GM18519 (cell line): ENCODE measurements at regions not wholly inside any gene's neighbourhood (a gene's known extent, or its start where the extent isn't known, plus 50 kb on each side); places are given as distances from the start of the nearest gene placed in this dataset.
"Not testable (repeated sequence)": the region's sequence is repeated elsewhere in the genome, so short reads cannot be mapped to it uniquely, and the experiment has no call there.

ENCODE experiments used
- ATAC-seq: cut with Tn5 transposase; IDR thresholded peaks from one replicate; pipeline ENCODE4 v1.9.1; 2021; ENCODE audit warnings: mild to moderate bottlenecking, moderate library complexity; ENCODE audit not compliant: unreplicated experiment, low FRiP score

DNA sequence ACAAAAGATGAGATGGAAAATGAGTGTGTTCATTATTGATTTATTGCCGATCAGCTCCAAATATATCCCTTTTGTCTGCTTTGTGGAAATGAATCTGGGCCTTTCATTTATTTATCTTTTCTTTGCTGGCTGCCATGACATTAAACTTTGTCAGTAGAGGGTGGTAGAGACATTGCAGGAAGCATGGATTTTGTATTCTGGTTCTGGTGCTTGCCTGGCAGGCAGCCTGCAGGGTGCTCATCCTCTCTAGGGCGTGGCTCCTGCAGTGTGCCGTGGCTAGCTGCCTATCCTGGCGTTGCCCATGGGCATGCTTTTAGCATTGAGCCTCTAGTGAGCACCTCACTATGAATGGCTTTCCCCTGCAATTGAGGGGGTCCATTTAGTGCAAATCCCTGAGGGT is 593.1 kb downstream of the RNF144A start:
- no peak for ATAC-seq

DNA sequence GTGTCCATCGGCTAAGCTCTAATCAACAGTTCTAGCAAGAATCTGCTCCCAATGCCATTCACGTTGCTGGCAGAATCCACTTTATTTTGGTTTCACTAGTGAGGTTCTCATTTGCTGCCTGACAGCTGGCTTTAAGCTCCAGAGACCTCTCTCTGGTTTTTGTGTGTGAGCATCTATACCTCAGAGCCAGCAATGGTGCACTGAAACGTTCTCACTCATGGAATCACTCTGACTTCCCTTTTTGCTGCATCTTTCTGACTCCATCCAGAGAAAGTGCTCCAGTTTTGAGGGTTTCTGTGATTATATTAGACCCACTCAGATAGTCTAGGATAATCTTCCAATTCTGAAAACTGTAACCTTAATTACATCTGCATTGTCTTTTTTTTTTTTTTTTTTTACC is 596.6 kb downstream of the RNF144A start:
- no peak for ATAC-seq

DNA sequence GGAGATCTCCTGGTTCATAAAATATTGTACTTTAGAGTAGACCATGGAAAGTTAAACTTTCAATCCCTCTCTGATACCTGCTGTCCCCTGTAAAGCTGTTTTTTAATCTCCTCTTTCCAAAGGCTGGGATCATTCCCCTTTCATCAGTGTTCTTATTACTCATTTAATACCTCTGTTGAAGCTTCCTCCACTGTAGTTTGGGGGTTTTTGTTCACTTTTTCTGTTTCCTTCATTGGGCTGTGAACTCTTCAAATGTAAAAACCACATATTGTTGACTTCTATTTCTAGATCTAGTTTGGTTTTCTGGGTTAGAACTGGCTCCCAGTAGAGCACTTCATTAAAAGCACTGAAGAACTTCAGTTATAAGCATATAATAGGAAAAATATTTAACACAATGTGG is 598.1 kb downstream of the RNF144A start:
- ATAC-seq = no peak

DNA sequence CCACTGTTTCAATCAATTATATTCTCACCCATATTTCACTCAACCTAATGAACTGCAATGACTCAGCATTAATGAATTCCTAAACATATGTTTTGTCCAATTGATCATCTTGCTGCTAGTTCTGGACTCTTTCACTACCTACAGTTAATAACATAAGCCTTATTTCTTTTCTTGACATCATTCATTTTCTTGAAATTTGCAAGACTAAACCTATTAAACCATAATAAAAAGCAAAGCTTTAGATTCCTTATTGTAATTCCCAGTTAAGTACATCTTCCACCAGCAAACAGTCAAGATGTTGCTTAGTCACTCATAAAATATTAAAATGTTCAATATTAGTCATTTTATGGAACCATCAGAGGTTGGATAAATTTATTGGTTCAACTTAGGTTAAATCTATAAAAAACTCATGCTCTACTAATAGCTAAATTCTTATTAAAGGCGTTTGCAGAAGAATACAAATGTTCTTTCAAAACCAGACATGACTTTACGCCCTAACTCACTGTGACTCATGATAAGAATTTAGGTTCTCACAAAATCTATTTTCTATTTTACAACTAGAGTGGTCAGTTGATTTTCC is 599.4 kb downstream of the RNF144A start:
- ATAC-seq = no peak

DNA sequence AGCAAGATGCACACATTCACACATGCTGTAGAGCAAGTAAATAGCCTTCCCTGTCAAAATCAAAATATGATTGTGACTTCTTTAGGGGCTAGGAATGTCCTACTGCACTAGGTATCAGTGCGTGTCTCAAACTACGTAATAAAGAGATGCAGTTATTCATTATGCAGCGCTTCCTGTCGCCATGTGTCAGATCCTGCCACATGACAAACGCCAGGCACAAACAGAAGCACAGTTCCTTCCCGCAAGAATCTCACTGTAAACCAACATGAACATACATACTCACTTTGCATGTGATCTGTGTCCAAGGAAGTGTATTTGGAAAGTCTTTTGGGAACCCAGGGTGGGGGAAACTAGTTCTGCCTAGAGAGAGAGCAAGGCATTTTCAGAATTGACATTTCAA is 599.9 kb downstream of the RNF144A start:
- ATAC-seq = no peak

DNA sequence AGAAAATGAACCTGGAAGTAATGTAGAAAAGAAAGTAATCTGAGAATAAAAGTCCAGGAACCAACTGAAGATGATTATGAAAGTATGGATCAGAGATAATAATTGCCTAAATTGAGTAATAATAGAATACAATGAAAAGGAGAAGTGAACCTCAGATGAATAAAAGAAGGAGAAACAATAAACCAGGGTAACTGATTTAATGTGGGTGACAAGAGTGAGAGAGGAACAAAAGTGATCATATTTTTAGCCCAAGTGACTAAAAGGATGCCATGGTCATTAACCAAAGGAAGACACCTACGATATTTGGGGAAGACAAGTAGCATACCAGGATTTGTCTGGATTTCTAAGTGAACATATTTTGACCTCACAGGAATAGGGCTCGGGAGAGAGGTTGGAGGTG is 600.6 kb downstream of the RNF144A start:
- ATAC-seq = no peak

DNA sequence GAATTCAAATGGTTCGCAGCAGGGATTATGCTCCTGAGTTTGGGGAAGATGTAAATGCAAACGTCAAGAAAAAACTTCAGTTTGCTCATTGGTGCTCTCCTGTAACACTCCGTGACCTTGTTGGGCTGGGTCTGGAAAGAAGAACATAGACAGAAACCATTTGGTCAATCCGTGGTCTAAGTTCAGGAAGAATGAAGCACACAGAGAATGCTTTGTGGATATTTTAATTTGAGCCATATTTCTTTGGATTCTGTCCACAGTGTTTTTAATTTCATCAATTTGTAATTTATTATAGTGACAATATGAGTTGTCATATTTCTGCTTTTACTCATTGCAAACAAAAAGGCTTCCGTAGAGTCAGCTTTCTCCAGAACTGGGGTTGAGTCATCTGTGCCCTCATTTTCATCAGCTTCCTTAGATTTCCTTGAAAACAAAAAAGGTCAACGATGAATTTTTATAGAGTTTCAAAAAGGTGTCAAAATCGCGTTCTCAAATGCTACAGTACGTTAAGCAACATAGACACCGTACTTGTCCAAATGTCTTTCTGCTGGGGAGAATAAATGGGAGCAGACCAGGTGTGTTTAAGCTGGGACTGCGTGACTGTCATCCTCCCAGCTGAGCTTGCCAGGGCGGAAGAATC is 606.4 kb downstream of the RNF144A start:
- ATAC-seq = no peak

DNA sequence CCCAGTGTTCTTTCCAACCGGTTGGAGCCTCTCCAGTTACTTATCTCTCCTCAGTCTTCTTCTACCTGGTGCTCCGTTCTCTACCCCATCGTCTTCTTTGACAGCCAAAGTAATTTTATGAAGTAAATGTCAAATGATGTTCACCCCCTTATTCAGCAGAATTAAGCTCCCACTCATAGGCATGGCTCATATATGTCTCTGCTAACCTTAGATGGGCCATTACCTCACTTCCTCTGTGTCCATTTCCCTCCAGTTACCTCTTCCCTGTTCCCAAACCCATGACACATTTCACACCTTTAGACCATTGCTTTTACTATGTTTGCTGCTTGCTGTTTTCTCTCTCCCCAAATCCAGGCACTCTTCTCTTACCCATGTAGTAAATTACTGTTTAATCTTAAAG is 607.0 kb downstream of the RNF144A start:
- ATAC-seq = no peak

DNA sequence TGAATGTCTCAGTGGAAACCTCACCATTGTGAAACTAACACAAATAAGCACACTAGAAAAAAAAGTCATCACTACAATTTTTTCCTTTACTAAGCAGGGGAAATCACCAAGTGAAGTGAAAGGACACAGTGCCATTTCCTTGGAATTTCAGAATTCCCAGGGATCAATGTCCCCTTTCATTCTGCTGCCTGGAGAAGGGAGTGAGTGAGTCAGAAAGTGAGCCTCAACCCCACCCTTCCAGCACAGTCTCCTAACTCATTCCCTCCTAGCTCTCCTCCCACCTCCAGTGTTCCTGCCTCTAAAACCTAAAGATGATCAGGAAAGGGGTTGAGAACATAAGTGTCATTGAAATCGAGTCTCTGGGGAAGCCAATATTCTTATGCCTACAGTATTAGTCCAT is 608.5 kb downstream of the RNF144A start:
- ATAC-seq = no peak

DNA sequence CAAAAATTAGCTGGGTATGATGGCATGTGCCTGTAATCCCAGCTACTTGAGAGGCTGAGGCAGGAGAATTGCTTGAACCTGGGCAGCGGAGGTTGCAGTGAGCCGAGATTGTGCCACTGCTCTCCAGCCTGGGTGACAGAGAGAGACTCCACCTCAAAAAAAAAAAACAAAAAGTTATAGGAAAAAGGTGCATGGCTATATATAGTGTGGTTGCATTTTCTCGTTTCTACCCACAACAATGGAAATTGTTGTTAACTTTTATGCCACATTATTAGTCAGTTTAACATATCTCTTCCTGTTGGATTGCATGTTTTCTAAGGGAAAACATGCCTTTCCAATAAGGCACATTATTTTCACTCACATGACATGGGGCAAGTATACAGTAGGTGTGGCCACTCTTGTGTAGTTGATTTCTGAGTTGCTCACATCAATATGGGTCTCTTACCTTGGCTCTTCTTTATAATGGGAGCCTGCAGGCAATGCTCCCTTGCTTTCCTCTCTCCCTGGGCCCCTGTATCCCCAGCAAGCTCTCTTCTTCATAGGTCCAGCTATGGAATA is 610.0 kb downstream of the RNF144A start:
- ATAC-seq = no peak

DNA sequence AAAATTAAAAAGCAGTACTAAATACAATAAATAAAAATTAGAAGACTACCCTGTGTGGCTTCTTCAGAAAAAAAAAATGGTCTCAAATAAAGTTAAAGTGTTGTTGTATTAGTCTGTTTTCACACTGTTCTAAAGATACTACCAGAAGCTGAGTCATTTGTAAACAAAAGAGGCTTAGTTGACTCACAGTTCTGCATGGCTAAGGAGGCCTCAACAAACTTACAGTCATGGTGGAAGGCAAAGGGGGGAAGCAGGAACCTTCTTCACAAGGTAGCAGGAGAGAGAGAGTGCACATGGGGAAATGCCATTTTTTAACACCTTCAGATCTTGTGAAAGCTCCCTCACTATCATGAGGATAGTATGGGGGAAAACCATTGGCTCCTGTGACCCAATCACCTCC is 612.8 kb downstream of the RNF144A start:
- no peak for ATAC-seq

DNA sequence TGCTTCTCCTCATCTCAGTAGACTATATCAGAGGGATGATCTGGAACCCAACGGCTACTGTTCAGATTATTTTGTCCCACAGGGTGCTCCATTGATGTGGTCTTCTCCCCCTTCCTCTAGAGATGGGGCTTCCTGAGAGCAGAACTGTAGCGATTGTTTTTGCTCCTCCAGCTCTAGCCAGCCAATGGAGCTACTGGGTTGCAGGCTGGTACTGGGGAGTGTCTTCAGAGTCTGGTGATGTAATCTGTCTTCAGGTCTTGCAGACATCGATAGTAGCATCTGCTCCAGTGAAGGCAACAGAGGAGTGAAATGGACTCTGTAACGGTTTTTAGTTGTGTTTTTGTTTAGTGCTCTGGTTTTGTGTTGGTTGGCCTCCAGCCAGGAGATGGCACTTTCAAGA is 621.9 kb downstream of the RNF144A start:
- no peak for ATAC-seq

DNA sequence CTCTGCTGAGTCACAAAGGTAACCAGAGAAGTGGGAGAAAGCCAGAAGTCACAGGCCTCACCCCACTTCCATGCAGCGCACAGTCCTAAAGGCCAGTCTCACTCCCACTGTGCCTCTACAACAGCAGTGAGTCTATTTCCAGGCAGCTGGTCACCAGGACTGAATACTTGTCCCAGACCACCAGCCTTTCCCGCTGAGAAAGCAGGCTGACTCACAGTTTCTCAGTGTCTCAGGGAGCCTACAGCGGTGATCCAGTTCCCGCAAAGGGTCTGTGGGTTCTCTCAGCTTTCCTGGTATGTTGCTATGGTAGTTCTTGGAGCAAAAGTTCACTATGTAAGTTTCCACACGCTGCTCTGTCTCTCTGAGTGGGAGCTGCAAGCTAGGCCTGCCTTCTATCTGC is 622.5 kb downstream of the RNF144A start:
- no peak for ATAC-seq

DNA sequence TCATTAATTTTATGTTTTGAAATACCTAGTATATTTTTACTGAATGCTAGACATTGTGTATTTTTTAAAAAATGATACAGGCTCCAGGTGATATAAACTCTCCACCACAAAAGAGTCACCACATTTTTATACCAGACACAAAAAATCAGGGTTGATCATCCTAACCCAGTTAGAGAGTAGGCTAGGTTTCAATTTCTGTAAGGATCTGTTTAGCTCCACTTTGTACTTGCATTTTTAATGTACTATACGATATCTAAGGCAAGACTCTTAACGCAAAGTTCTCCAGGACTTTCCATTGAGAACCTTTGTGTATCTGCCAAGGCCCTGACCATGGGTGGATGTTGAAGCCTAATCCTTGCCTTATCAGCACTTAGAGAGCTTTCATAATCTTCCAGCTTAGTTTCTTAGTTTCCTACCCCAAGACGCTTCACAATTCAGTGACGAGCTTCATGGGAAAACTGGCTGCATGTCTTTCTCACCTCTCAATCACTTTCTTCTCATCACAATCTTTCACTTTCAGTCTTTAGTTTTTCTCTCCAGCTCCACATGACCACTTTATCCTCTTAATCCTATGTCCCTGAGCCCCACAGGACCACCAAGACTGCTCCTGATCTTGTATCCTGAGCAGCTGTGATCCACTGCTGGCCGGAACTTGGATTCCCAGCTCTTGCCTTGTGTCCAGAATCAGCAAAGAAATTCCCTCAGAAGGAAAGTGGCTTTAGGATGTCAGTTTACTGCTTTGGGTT is 635.8 kb downstream of the RNF144A start:
- ATAC-seq = no peak

DNA sequence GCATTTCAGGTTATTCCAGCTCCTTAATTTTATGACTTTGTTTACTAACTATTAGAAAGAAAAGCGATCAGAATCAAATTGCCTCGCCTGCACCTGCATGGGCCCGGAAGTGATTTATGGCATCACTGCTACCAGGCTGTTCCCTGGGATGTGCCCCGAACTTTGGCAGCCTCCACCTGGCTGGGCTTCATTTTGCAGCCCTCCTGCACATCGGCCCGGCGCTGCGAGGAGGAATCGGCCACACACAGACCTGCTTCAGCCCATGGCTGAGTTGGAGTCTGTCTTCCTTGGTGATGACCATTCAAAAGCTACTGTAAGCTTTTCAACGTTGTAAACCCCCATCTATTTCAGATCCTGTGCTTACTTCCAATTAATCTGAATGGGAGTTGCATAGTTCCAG is 638.0 kb downstream of the RNF144A start:
- no peak for ATAC-seq

DNA sequence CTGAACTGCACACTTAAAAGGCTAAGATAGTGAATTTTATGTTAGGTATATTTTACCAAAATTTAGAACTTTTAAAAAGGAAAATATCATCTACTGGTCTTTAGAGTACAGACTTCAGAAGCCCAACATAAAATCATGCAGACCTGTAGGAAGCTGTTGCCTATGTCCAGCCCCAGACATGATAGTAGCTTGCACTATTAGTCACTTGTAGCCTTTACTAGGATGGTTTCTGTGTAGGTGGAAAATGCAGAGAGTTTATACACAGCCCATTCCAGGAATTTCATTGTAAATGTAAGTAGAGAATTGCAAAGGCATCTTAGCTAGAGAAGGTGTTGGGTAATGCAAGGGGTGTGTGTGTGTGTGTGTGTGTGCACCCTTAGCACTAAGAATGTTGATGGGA is 640.2 kb downstream of the RNF144A start:
- no peak for ATAC-seq

DNA sequence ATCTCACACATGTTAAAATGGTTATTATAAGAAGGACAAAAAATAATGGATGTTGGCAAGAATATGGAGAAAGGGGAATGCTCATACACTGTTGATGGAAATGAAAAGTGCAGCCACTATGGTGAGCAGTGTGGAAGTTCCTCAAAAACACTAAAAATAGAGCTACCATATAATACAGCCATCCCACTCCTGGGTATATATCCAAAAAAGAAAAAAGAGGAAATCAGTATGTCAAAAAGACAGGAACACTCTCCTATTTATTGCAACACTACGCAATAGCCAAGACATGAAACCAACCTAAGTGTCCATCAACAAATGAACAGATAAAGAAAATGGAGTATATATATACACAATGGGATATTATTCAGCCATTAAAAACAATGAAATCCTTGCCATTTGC is 642.6 kb downstream of the RNF144A start:
- ATAC-seq = no peak

DNA sequence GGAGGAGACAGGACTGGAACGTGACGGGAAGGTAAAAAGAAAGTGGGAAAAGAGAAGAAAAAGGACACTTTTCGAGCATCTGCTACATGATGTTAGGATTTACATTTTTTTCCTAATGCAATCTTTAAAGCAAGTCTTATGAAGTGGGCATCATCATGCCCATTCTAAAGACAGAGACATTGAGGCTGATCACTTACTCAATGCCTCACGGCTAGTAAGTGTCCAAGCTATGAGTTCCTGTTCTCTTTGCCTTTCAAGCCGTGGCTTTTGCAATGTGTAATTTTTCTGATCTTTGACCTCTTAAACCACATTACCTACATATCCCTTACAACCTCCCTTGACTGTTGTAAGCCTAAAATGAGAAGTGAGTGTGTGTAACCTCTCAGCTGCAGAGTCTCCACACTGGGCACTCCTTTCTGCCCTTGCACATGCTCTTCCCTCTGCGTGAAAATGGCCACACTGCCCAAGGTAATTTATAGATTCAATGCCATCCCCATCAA is 649.2 kb downstream of the RNF144A start:
- ATAC-seq = no peak

DNA sequence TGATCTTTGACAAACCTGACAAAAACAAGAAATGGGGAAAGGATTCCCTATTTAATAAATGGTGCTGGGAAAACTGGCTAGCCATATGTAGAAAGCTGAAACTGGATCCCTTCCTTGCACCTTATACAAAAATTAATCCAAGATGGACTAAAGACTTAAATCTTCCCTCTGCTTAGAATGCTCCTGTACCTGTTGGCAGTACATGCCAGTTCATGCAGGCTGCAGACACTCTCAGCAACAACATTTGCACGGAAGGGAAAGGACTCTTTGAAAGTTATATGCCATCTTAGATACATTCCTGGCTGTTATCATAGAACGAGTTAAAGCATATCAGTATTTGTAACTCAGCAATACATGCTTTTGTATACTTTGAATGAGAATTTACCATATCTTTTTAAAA is 649.9 kb downstream of the RNF144A start:
- not testable (repeated sequence) for ATAC-seq

DNA sequence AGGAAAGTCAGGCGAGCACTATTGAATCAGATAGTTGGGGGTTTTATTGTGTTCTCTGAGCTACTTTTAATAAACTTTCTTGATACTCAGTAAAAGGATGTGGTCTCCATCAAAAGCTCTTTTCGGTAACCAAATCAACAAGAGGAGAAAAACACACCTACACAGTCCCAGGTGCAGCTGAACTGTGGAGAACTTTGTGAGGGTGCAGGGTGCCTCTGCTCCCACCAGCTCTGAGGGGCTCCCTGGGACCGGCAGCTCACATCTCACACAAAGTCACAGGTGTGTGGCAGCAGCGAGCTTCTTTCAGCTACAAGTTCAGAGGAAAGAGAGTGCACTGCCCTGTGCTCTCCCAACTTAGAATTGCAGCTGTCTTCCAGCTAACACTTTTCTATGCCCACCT is 650.4 kb downstream of the RNF144A start:
- ATAC-seq = peak; percentile 84

DNA sequence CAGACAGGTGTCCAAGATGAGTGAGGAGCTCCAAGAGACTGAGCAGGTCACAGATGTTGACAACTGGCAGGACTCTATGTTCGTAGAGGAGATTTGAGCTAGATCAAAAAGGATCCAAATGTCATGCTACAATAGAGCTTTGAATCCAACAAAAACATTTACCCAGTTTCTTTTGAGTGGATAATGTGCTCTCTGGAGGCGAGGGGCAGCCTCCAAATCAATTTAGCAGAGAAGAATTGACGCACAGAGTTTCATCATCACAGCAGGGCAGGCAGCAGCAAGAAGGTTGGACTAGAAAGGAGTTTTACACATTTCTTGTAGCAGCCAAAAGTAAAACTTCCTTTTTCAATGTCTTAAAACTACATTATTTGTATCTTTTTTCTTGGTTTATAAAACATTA is 653.0 kb downstream of the RNF144A start:
- ATAC-seq = no peak

DNA sequence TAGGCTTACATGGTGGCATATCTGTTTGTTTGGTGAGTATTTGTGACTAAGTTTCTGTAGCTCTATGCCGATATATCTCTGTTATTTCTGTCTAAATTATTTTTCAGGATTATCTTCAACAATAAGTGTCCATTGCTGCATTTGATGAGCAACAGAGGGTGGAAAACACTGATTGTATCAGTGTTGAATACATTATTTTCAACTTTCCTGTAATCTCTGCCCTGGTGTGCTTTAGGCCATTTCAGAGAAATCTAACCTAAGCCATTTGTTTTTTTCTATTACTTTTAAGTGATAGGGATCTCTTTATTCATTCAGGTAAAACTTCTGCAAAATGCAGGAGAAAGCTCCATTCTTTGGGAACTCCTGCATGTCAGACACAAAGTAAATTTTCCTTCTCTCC is 654.5 kb downstream of the RNF144A start:
- no peak for ATAC-seq
